Testis (tissue), 2 donors: ENCODE measurements at regions not wholly inside any gene's neighbourhood (a gene's known extent, or its start where the extent isn't known, plus 50 kb on each side); places are given as distances from the start of the nearest gene placed in this dataset.

ENCODE experiments used
- POLR2A ChIP-seq: fragments of 450-650 bp; IDR thresholded peaks from one replicate; pipeline ENCODE4 v1.6.1; 2017; ENCODE audit warnings: antibody characterized with exemption, mild to moderate bottlenecking, moderate library complexity
- TF ChIP-seq, protein P1 (sequence below), 3 experiments: fragments of 450-650 bp in 2 of 3; fragments of 200-600 bp in 1 of 3; sonication (generic) in 1 of 3; IDR thresholded peaks; one replicate each; pipeline ENCODE4 v1.5.1; 2016 to 2019; ENCODE audit warnings: antibody characterized with exemption in 3 of 3, mild to moderate bottlenecking in 2 of 3, moderate library complexity in 1 of 3

DNA sequence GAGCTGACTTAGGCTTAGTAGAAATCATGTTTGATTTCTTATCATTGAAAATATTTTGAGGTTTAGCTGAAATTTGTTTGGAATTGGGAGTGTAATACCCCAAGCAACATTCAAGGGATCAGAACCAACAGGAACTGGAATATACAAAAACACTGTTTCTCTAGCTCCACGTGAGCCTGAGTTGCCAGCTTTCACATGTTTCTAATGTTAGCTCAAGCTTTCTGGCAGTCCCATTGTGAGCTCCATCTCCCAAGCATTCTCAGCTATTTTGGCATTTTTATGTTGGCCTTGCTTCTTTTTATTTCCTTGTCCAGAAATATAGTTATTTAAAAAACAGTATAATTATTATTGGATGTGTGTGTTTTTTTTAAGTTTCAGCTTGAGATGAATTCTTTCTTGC is 427.1 kb upstream of the DPH6 start:
- TF ChIP-seq, protein P1, sequence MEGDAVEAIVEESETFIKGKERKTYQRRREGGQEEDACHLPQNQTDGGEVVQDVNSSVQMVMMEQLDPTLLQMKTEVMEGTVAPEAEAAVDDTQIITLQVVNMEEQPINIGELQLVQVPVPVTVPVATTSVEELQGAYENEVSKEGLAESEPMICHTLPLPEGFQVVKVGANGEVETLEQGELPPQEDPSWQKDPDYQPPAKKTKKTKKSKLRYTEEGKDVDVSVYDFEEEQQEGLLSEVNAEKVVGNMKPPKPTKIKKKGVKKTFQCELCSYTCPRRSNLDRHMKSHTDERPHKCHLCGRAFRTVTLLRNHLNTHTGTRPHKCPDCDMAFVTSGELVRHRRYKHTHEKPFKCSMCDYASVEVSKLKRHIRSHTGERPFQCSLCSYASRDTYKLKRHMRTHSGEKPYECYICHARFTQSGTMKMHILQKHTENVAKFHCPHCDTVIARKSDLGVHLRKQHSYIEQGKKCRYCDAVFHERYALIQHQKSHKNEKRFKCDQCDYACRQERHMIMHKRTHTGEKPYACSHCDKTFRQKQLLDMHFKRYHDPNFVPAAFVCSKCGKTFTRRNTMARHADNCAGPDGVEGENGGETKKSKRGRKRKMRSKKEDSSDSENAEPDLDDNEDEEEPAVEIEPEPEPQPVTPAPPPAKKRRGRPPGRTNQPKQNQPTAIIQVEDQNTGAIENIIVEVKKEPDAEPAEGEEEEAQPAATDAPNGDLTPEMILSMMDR (IDR thresholded peaks at IDR 0.05), result no peak
- TF ChIP-seq POLR2A, result no peak
